ENCODE measurements at regions not wholly inside any gene's neighbourhood (a gene's known extent, or its start where the extent isn't known, plus 50 kb on each side); places are given as distances from the start of the nearest gene placed in this dataset.

- TF ChIP-seq POLR2A (IDR thresholded peaks at IDR 0.05) (no peak), CTCF (IDR thresholded peaks at IDR 0.05) (no peak)
Measured at GRCh38 chr9:786405-786804, 55.1 kb upstream of the DMRT1 start.
